Endothelial cell (in vitro differentiated cells): ENCODE measurements at regions not wholly inside any gene's neighbourhood (a gene's known extent, or its start where the extent isn't known, plus 50 kb on each side); places are given as distances from the start of the nearest gene placed in this dataset.

Experiments used
- DNase-seq: peaks from one replicate; pipeline ENCODE4 v3.0.0; 2021; ENCODE audit warnings: low spot score
- H3K27ac Mint-ChIP-seq: one replicate; pipeline ENCODE4 v1.8.0; 2021; ENCODE audit warnings: mixed read lengths, inconsistent platforms; ENCODE audit not compliant: unreplicated experiment
- H3K27me3 Mint-ChIP-seq: one replicate; pipeline ENCODE4 v1.8.0; 2021; ENCODE audit warnings: mild to moderate bottlenecking, moderate library complexity, mixed read lengths, inconsistent platforms; ENCODE audit not compliant: unreplicated experiment
- H3K36me3 Mint-ChIP-seq: one replicate; pipeline ENCODE4 v1.8.0; 2021; ENCODE audit warnings: mild to moderate bottlenecking, low read depth, mixed read lengths, inconsistent platforms; ENCODE audit not compliant: unreplicated experiment
- H3K4me1 Mint-ChIP-seq: one replicate; pipeline ENCODE4 v1.8.0; 2021; ENCODE audit warnings: mild to moderate bottlenecking, mixed read lengths, inconsistent platforms; ENCODE audit not compliant: unreplicated experiment
- H3K4me3 Mint-ChIP-seq: one replicate; pipeline ENCODE4 v1.8.0; 2021; ENCODE audit warnings: mild to moderate bottlenecking, mixed read lengths, inconsistent platforms; ENCODE audit not compliant: unreplicated experiment
- H3K9me3 Mint-ChIP-seq: one replicate; pipeline ENCODE4 v1.8.0; 2021; ENCODE audit warnings: mixed read lengths, inconsistent platforms; ENCODE audit not compliant: unreplicated experiment
- CTCF ChIP-seq: fragments of 200-600 bp; sonication (generic); IDR thresholded peaks from one replicate; pipeline ENCODE4 v1.5.0; 2021; ENCODE audit warnings: antibody characterized with exemption; ENCODE audit not compliant: unreplicated experiment

GRCh38 chr16:20203272-20203671 lies 124.0 kb downstream of the GP2 start:
- no peaks in the 10 kb centered on the region for H3K9me3 Mint-ChIP-seq
- no peaks in the 10 kb centered on the region for H3K36me3 Mint-ChIP-seq
- H3K27me3 Mint-ChIP-seq = no peaks in the 10 kb centered on the region
- H3K4me3 Mint-ChIP-seq = no peak overlapping the region
- DNase-seq = no peak
- no peak overlapping the region for H3K27ac Mint-ChIP-seq
- H3K4me1 Mint-ChIP-seq = no peaks in the 10 kb centered on the region
- TF ChIP-seq CTCF = no peak

GRCh38 chr16:20202747-20203146 lies 124.6 kb downstream of the GP2 start:
- no peaks in the 10 kb centered on the region for H3K27me3 Mint-ChIP-seq
- no peak for TF ChIP-seq CTCF
- no peak overlapping the region for H3K4me3 Mint-ChIP-seq
- no peaks in the 10 kb centered on the region for H3K9me3 Mint-ChIP-seq
- H3K36me3 Mint-ChIP-seq = no peaks in the 10 kb centered on the region
- H3K27ac Mint-ChIP-seq = no peak overlapping the region
- no peaks in the 10 kb centered on the region for H3K4me1 Mint-ChIP-seq
- DNase-seq = no peak

- TF ChIP-seq CTCF = no peak
- Mint-ChIP-seq H3K4me3 (no peak overlapping the region), H3K36me3 (no peaks in the 10 kb centered on the region), H3K4me1 (no peaks in the 10 kb centered on the region), H3K27me3 (no peaks in the 10 kb centered on the region), H3K27ac (no peak overlapping the region), H3K9me3 (no peaks in the 10 kb centered on the region)
- no peak for DNase-seq
These were observed 119.1 kb upstream of the GPR139 start for GRCh38 chr16:20192801-20193200.

- Mint-ChIP-seq H3K4me3 (no peak overlapping the region), H3K4me1 (no peaks in the 10 kb centered on the region), H3K36me3 (no peaks in the 10 kb centered on the region), H3K9me3 (no peaks in the 10 kb centered on the region), H3K27ac (no peak overlapping the region), H3K27me3 (no peaks in the 10 kb centered on the region)
- no peak for DNase-seq
- TF ChIP-seq CTCF = no peak
These were observed 117.9 kb upstream of the GPR139 start for GRCh38 chr16:20191566-20191965.

- H3K27ac Mint-ChIP-seq = no peak overlapping the region
- no peaks in the 10 kb centered on the region for H3K27me3 Mint-ChIP-seq
- no peak overlapping the region for H3K4me3 Mint-ChIP-seq
- no peak for TF ChIP-seq CTCF
- H3K36me3 Mint-ChIP-seq = no peaks in the 10 kb centered on the region
- DNase-seq = no peak
- no peaks in the 10 kb centered on the region for H3K4me1 Mint-ChIP-seq
- H3K9me3 Mint-ChIP-seq = no peaks in the 10 kb centered on the region
These were observed 108.3 kb upstream of the GPR139 start for GRCh38 chr16:20181949-20182348.
